Keratinocyte (primary cell): ENCODE measurements at regions not wholly inside any gene's neighbourhood (a gene's known extent, or its start where the extent isn't known, plus 50 kb on each side); places are given as distances from the start of the nearest gene placed in this dataset.

Experiments
- EZH2 ChIP-seq: IDR thresholded peaks from one replicate; pipeline ENCODE4 v1.6.1; 2012; ENCODE audit warnings: inconsistent platforms, mild to moderate bottlenecking, low read length, moderate library complexity
- TF ChIP-seq, protein P1 (sequence below), 3 experiments: IDR thresholded peaks in 1 of 3; conservative IDR thresholded peaks in 1 of 3; optimal IDR thresholded peaks in 1 of 3; 2 replicates in 2 of 3; 3 replicates in 1 of 3; pipeline versions ENCODE3 to v1.5.1; 2011; ENCODE audit warnings: low read length in 3 of 3, mild to moderate bottlenecking in 3 of 3, moderate library complexity in 2 of 3, control low read depth in 1 of 3, inconsistent platforms in 1 of 3; ENCODE audit not compliant: insufficient read depth in 2 of 3; ENCODE audit errors: extremely low read depth in 1 of 3

DNA sequence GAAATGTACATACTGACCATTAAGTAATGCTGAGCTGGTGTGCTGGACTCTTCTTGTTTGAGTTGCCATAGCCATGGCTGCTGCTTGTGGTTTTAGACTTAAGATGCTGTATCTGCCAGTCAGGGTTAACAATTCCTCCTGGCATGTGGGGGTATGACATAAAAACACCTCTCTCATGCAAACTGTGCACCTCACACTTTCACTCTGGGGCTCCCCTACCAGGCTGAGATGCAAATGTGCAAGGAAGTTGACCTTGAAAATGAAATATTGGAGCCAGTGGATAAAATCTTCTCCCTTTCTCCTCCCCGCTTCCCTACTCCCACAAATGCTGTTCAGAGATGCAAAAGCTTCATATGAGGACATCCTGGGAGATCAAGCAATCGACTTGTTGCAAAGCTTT, 198.8 kb downstream of the FCRL5 start:
- TF ChIP-seq, protein P1, sequence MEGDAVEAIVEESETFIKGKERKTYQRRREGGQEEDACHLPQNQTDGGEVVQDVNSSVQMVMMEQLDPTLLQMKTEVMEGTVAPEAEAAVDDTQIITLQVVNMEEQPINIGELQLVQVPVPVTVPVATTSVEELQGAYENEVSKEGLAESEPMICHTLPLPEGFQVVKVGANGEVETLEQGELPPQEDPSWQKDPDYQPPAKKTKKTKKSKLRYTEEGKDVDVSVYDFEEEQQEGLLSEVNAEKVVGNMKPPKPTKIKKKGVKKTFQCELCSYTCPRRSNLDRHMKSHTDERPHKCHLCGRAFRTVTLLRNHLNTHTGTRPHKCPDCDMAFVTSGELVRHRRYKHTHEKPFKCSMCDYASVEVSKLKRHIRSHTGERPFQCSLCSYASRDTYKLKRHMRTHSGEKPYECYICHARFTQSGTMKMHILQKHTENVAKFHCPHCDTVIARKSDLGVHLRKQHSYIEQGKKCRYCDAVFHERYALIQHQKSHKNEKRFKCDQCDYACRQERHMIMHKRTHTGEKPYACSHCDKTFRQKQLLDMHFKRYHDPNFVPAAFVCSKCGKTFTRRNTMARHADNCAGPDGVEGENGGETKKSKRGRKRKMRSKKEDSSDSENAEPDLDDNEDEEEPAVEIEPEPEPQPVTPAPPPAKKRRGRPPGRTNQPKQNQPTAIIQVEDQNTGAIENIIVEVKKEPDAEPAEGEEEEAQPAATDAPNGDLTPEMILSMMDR (optimal IDR thresholded peaks at IDR 0.05 in 1 of 3, IDR thresholded peaks at IDR 0.05 in 1 of 3, conservative IDR thresholded peaks at IDR 0.05 in 1 of 3; ENCODE audit: extremely low read depth in 1 of 3, insufficient read depth in 2 of 3, low read length in 3 of 3) = no peak
- TF ChIP-seq EZH2 = no peak
